Head of caudate nucleus (tissue), 42 donors: ENCODE measurements at regions not wholly inside any gene's neighbourhood (a gene's known extent, or its start where the extent isn't known, plus 50 kb on each side); places are given as distances from the start of the nearest gene placed in this dataset.
"Not testable (repeated sequence)": the region's sequence is repeated elsewhere in the genome, so short reads cannot be mapped to it uniquely, and the experiment has no call there.

ENCODE experiments used
- DNase-seq, 42 donors: peaks; one replicate each; pipeline versions ENCODE4 v3.0.0 to v3.0.0-alpha.2; 2020 to 2021; ENCODE audit warnings: mixed read lengths in 7 of 42
- intact Hi-C: fragments of 100-400 bp; cut with DNase I; formaldehyde crosslinking; loops from one replicate; pipeline ENCODE4 v1.15.0; 2022

DNA sequence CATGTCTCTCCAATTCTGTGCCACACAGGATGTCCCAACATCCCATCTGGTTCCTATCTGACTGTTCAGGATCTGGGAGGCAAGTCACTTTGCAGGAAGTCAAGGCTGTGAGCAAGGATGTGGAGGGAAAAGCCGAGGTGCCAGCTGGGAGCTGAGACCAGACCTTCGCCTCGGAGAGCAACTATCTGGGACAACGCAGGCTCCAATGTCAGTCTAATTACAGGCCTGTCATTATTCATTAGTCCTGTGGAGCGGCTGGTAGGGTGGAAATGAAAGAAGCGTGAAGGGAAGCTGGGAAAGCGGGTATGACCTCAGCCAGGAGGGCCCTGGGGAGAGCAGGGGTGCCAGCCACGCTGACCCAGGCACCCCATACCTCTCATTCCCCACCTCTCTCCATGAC, 147.3 kb downstream of the UNC5CL start:
- DNase-seq: no peak
- intact Hi-C loops: no loop called here

DNA sequence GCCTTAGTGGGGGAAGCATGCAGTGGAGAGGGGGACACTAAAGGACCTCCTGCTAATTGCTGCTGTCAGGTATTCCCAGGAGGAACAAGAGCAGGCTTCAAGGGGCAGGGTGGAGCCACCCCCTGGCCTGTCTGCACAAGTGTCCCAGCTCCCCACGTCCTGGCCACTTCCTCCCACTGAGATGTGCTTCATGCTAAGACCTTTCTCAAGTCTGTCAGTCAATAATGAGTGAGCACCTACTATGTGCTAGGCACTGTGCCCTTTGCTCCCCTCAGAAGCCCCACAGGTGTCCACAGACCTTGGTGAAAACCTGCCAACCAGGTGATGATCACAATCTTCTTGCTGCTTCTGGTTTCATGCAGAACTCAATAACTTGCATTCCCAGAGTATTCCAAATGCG, 147.9 kb downstream of the UNC5CL start:
- peak in 1 of 42 donors; percentile 10 for DNase-seq
- intact Hi-C loops: no loop called here

- intact Hi-C loops: no loop called here
- DNase-seq: no peak
Measured at GRCh38 chr6:40889137-40889832, 149.7 kb downstream of the UNC5CL start.

- intact Hi-C loops: no loop called here
- no peak for DNase-seq
Measured at GRCh38 chr6:40888456-40888990, 150.5 kb downstream of the UNC5CL start.

- DNase-seq: no peak
- intact Hi-C loops: no loop called here
Measured at GRCh38 chr6:40887792-40888340, 151.2 kb downstream of the UNC5CL start.

DNA sequence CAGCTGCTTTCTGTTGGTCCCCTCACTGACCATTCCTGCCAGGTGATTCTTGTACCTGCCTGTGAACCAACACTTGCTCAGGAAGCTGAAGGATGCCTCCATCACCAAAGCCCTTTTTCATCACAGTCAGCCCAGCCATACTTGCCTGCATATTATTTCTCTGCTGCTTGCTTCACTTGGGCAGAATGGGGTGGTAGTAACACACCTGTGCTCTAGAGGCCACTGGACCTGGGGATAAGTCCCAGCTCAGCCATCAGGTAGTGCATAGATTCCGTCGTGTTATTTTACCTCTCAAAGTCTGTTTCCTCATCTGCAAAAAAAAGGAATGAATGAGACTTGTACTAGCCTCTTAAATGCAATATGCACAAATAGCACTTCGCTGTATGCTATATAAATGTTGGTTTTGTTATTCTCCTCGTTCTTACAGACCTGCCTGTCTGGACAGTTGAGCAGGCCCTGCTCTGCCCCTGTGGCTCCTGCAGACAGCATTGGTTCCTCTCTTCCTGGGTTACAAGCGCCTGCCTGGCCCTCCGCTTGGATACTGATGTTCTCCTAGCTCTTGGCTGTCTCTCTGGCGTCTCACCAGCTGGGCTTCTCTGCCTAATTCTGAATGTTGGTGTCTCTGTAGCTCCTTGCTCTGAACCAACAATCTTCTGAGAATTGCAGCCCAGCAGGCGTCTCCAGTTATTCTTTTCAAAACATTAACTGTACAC, 151.8 kb downstream of the UNC5CL start:
- intact Hi-C loops: no loop called here
- DNase-seq: no peak

- no peak for DNase-seq
- intact Hi-C loops: no loop called here
Measured at GRCh38 chr6:40885139-40885774, 153.8 kb downstream of the UNC5CL start.

GRCh38 chr6:40882323-40882997, 156.6 kb downstream of the UNC5CL start:
- intact Hi-C loops: no loop called here
- no peak for DNase-seq

- no peak for DNase-seq
- intact Hi-C loops: no loop called here
Measured at GRCh38 chr6:40881501-40881900, 157.5 kb downstream of the UNC5CL start.

GRCh38 chr6:40880906-40881305, 158.1 kb downstream of the UNC5CL start:
- intact Hi-C loops: no loop called here
- DNase-seq: no peak

GRCh38 chr6:40879169-40879568, 159.9 kb downstream of the UNC5CL start:
- DNase-seq: no peak
- intact Hi-C loops: no loop called here

DNA sequence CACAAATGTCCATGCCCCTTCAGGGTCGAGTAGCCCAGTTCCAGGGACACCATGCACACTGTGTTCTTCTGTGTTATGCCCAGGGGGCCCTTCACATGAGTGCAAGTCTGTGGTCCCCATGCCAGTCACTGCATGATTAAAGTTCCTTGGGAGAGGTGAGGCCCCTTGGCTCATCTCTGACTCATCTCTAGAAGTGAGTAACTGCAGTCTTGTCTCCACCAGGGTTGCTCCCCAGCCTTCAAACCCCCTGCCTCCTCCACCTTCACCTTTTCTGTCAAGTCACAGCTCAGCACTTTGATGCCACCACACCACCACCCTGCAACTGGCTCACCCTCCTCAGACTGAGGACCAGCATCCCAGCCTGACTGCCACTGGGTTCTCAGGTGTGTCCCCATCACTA, 161.7 kb downstream of the UNC5CL start:
- intact Hi-C loops: no loop called here
- no peak for DNase-seq

GRCh38 chr6:40876336-40876735, 162.7 kb downstream of the UNC5CL start:
- intact Hi-C loops: no loop called here
- DNase-seq: no peak

- DNase-seq: peak in 1 of 42 donors; percentile 5
- intact Hi-C loops: no loop called here
Measured at GRCh38 chr6:40874495-40874894, 164.5 kb downstream of the UNC5CL start.

DNA sequence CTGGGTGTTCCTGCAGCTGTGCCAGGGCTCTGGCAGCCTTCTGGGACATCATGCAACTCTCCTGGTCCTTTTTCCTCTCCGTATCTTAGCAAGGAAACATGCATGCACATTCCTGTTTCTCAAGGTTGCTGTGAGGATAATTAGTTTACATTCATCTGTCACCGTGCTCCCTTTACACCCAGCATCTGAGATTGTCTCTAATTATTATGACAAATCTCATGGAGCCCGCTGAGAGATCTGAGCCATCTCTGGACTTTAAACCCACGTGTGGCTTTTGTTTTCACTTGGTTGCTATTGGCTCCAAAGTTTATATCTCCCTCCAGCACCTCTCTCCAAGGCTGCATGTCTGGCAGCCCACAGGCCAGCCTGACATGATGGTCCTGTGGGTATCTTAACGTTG, 167.6 kb downstream of the UNC5CL start:
- DNase-seq: no peak
- intact Hi-C loops: no loop called here

DNA sequence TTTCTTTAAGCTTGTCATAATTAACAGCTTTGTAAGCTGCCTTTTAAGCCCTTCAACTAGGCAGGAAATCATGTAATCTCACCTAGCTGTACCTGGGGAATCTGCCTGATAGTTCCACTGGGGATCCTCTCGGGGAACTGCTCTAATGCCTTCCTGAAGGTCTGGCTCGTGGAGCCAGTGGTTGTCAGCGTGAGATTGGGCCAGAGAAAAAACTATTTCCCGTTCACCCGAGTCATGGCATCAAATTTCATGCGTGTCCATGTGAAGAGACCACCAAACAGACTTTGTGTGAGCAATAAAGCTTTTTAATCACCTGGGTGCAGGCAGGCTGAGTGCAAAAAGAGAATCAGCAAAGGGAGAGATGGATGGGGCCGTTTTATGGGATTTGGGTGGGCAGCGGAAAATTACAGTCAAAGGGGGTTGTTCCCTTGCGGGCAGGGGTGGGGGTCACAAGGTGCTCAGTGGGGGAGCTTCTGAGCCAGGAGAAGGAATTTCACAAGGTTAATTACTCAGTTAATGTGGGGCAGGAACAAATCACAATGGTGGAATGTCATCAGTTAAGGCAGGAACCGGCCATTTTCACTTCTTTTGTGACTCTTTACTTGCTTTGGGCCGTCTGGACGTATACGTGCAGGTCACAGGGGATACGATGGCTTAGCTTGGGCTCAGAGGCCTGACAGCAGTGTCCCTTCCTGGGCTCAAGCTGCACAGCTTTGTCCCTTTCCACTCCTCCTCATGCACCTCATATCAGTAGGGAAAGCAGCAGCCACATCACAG, 170.7 kb downstream of the UNC5CL start:
- intact Hi-C loops, DNase-seq: not testable (repeated sequence)

- intact Hi-C loops: not testable (repeated sequence)
Measured at GRCh38 chr6:40867527-40867926, 171.5 kb downstream of the UNC5CL start.

GRCh38 chr6:40865259-40865658, 173.8 kb downstream of the UNC5CL start:
- DNase-seq, intact Hi-C loops: not testable (repeated sequence)

More at GRCh38 chr6:40867527-40867926, 171.5 kb downstream of the UNC5CL start:
- not testable (repeated sequence) for DNase-seq
